ENCODE measurements at regions not wholly inside any gene's neighbourhood (a gene's known extent, or its start where the extent isn't known, plus 50 kb on each side); places are given as distances from the start of the nearest gene placed in this dataset.
A peak's percentile ranks its signal among the peaks of the same experiment; 100 is the strongest.

- ATAC-seq, result no peak
- DNase-seq, result no peak
- Histone ChIP-seq H3K27me3 (ENCODE audit: low read length) (no peaks in the 10 kb centered on the region), H3K9me3 (ENCODE audit: low read length) (no peaks in the 10 kb centered on the region), H3F3A (ENCODE audit: low read length, unreplicated experiment) (no peaks in the 10 kb centered on the region), H3K4me3 (ENCODE audit: low read length) (no peak overlapping the region), H3K9me2 (replicated peaks; ENCODE audit: low read length) (no peaks in the 10 kb centered on the region), H3K4me1 (ENCODE audit: insufficient read depth, low read length) (peaks cover 18% of the 10 kb centered on the region), H4K20me1 (ENCODE audit: low read length) (no peaks in the 10 kb centered on the region), H3K36me3 (ENCODE audit: low read depth, low read length) (no peaks in the 10 kb centered on the region), H2AFZ (ENCODE audit: low read length) (no peak overlapping the region), H3K79me2 (ENCODE audit: low read length) (no peaks in the 10 kb centered on the region), H3K9ac (ENCODE audit: low read length) (no peak overlapping the region), H3K4me2 (ENCODE audit: low read length) (no peak overlapping the region), H3K27ac (ENCODE audit: low read length) (no peak overlapping the region)
- ChIA-PET POLR2A (ENCODE audit: unreplicated experiment) (no interaction called here), CTCF (no interaction called here)
- intact Hi-C loops (cut with micrococcal nuclease), result no loop called here
- TF ChIP-seq EZH2 (IDR thresholded peaks at IDR 0.05; ENCODE audit: low read length, unreplicated experiment), result no peak
- TF ChIP-seq CTCF (conservative IDR thresholded peaks at IDR 0.05; ENCODE audit: low read depth, low read length), result peak; percentile 52
- no TSS peak for BruUV-seq (replicated peaks)
Measured at GRCh38 chr1:14435368-14436023, 163.0 kb upstream of the KAZN start.

- TF ChIP-seq EZH2phosphoT487 (IDR thresholded peaks at IDR 0.05; ENCODE audit: borderline replicate concordance, low read length), result no peak
- TF ChIP-seq EZH2 (IDR thresholded peaks at IDR 0.05; ENCODE audit: low read length, unreplicated experiment), result no peak
- TF ChIP-seq CTCF (conservative IDR thresholded peaks at IDR 0.05; ENCODE audit: low read depth, low read length), result no peak
- H3K79me2 ChIP-seq (ENCODE audit: low read length), result no peaks in the 10 kb centered on the region
- no TSS peak for BruUV-seq (replicated peaks)
- H3K4me2 ChIP-seq (ENCODE audit: low read length), result no peak overlapping the region
- ChIA-PET POLR2A (ENCODE audit: unreplicated experiment) (no interaction called here), CTCF (no interaction called here)
- no peaks in the 10 kb centered on the region for H4K20me1 ChIP-seq (ENCODE audit: low read length)
- H3K4me1 ChIP-seq (ENCODE audit: insufficient read depth, low read length), result peaks cover 34% of the 10 kb centered on the region
- H3K27me3 ChIP-seq (ENCODE audit: low read length), result no peaks in the 10 kb centered on the region
- no peak overlapping the region for H3K9ac ChIP-seq (ENCODE audit: low read length)
- H3F3A ChIP-seq (ENCODE audit: low read length, unreplicated experiment), result no peaks in the 10 kb centered on the region
- no peaks in the 10 kb centered on the region for H3K36me3 ChIP-seq (ENCODE audit: low read depth, low read length)
- intact Hi-C loops (cut with micrococcal nuclease), result no loop called here
- no peak overlapping the region for H3K4me3 ChIP-seq (ENCODE audit: low read length)
- DNase-seq (no peak), ATAC-seq (no peak)
- no peak overlapping the region for H2AFZ ChIP-seq (ENCODE audit: low read length)
- no peak overlapping the region for H3K27ac ChIP-seq (ENCODE audit: low read length)
- H3K9me3 ChIP-seq (ENCODE audit: low read length), result no peaks in the 10 kb centered on the region
- H3K9me2 ChIP-seq (replicated peaks; ENCODE audit: low read length), result no peaks in the 10 kb centered on the region
Measured at GRCh38 chr1:14437417-14437918, 161.0 kb upstream of the KAZN start.

- H2AFZ ChIP-seq (ENCODE audit: low read length), result no peak overlapping the region
- H3K9ac ChIP-seq (ENCODE audit: low read length), result no peak overlapping the region
- H3F3A ChIP-seq (ENCODE audit: low read length, unreplicated experiment), result no peaks in the 10 kb centered on the region
- peaks cover 42% of the 10 kb centered on the region for H3K4me1 ChIP-seq (ENCODE audit: insufficient read depth, low read length)
- ChIA-PET CTCF (no interaction called here), POLR2A (ENCODE audit: unreplicated experiment) (no interaction called here)
- H3K4me2 ChIP-seq (ENCODE audit: low read length), result no peak overlapping the region
- intact Hi-C loops (cut with micrococcal nuclease), result no loop called here
- DNase-seq, result no peak
- no peaks in the 10 kb centered on the region for H3K36me3 ChIP-seq (ENCODE audit: low read depth, low read length)
- TF ChIP-seq EZH2phosphoT487 (IDR thresholded peaks at IDR 0.05; ENCODE audit: borderline replicate concordance, low read length) (no peak), CTCF (conservative IDR thresholded peaks at IDR 0.05; ENCODE audit: low read depth, low read length) (no peak), EZH2 (IDR thresholded peaks at IDR 0.05; ENCODE audit: low read length, unreplicated experiment) (no peak)
- H3K27me3 ChIP-seq (ENCODE audit: low read length), result no peaks in the 10 kb centered on the region
- no peaks in the 10 kb centered on the region for H3K9me3 ChIP-seq (ENCODE audit: low read length)
- H4K20me1 ChIP-seq (ENCODE audit: low read length), result no peaks in the 10 kb centered on the region
- H3K9me2 ChIP-seq (replicated peaks; ENCODE audit: low read length), result no peaks in the 10 kb centered on the region
- no peak overlapping the region for H3K27ac ChIP-seq (ENCODE audit: low read length)
- BruUV-seq (replicated peaks), result no TSS peak
- H3K4me3 ChIP-seq (ENCODE audit: low read length), result no peak overlapping the region
- H3K79me2 ChIP-seq (ENCODE audit: low read length), result no peaks in the 10 kb centered on the region
- ATAC-seq, result no peak
Measured at GRCh38 chr1:14438127-14438769, 160.2 kb upstream of the KAZN start.
